CD4-positive, alpha-beta T cell treated with Interleukin-4 for 1 hour (primary cell): ENCODE measurements at regions not wholly inside any gene's neighbourhood (a gene's known extent, or its start where the extent isn't known, plus 50 kb on each side); places are given as distances from the start of the nearest gene placed in this dataset.
"Not testable (repeated sequence)": the region's sequence is repeated elsewhere in the genome, so short reads cannot be mapped to it uniquely, and the experiment has no call there.

Experiments
- DNase-seq, 2 donors: peaks; one replicate each; pipeline ENCODE4 v3.0.0-alpha.2; 2020 to 2022

- no peak for DNase-seq
Measured at GRCh38 chr18:64399566-64399965, 250.7 kb upstream of the LINC00305 start.

- no peak for DNase-seq
Measured at GRCh38 chr18:64398320-64398719, 249.4 kb upstream of the LINC00305 start.

GRCh38 chr18:64392202-64392601, 243.3 kb upstream of the LINC00305 start:
- no peak for DNase-seq

GRCh38 chr18:64384101-64384500, 235.2 kb upstream of the LINC00305 start:
- no peak for DNase-seq

GRCh38 chr18:64380117-64380516, 231.2 kb upstream of the LINC00305 start:
- no peak for DNase-seq

GRCh38 chr18:64379662-64380061, 230.8 kb upstream of the LINC00305 start:
- no peak for DNase-seq

- no peak for DNase-seq
Measured at GRCh38 chr18:64377446-64377845, 228.6 kb upstream of the LINC00305 start.

GRCh38 chr18:64372850-64373249, 224.0 kb upstream of the LINC00305 start:
- DNase-seq = no peak

GRCh38 chr18:64369830-64370440, 221.0 kb upstream of the LINC00305 start:
- DNase-seq = not testable (repeated sequence)

- no peak for DNase-seq
Measured at GRCh38 chr18:64365106-64365505, 216.2 kb upstream of the LINC00305 start.

GRCh38 chr18:64337673-64338072, 188.8 kb upstream of the LINC00305 start:
- no peak for DNase-seq

GRCh38 chr18:64337018-64337417, 188.1 kb upstream of the LINC00305 start:
- no peak for DNase-seq

- no peak for DNase-seq
Measured at GRCh38 chr18:64334748-64335147, 185.9 kb upstream of the LINC00305 start.

GRCh38 chr18:64333584-64333983, 184.7 kb upstream of the LINC00305 start:
- no peak for DNase-seq

GRCh38 chr18:64332835-64333234, 183.9 kb upstream of the LINC00305 start:
- no peak for DNase-seq

- DNase-seq = no peak
Measured at GRCh38 chr18:64331419-64331818, 182.5 kb upstream of the LINC00305 start.

GRCh38 chr18:64330931-64331330, 182.0 kb upstream of the LINC00305 start:
- DNase-seq = no peak

- DNase-seq = no peak
Measured at GRCh38 chr18:64330161-64330560, 181.3 kb upstream of the LINC00305 start.

GRCh38 chr18:64322189-64322588, 173.3 kb upstream of the LINC00305 start:
- no peak for DNase-seq

GRCh38 chr18:64318547-64318946, 169.7 kb upstream of the LINC00305 start:
- no peak for DNase-seq

- no peak for DNase-seq
Measured at GRCh38 chr18:64311859-64312258, 163.0 kb upstream of the LINC00305 start.

GRCh38 chr18:64295839-64296238, 147.0 kb upstream of the LINC00305 start:
- no peak for DNase-seq

- DNase-seq = no peak
Measured at GRCh38 chr18:64294967-64295366, 146.1 kb upstream of the LINC00305 start.

GRCh38 chr18:64288432-64288831, 139.5 kb upstream of the LINC00305 start:
- no peak for DNase-seq

GRCh38 chr18:64287926-64288325, 139.0 kb upstream of the LINC00305 start:
- no peak for DNase-seq

- no peak for DNase-seq
Measured at GRCh38 chr18:64283059-64283458, 134.2 kb upstream of the LINC00305 start.
